HG03095 (cell line): ENCODE measurements at regions not wholly inside any gene's neighbourhood (a gene's known extent, or its start where the extent isn't known, plus 50 kb on each side); places are given as distances from the start of the nearest gene placed in this dataset.

ENCODE experiments used
- ATAC-seq: cut with Tn5 transposase; IDR thresholded peaks from one replicate; pipeline ENCODE4 v1.9.1; 2021; ENCODE audit warnings: moderate library complexity; ENCODE audit not compliant: unreplicated experiment

DNA sequence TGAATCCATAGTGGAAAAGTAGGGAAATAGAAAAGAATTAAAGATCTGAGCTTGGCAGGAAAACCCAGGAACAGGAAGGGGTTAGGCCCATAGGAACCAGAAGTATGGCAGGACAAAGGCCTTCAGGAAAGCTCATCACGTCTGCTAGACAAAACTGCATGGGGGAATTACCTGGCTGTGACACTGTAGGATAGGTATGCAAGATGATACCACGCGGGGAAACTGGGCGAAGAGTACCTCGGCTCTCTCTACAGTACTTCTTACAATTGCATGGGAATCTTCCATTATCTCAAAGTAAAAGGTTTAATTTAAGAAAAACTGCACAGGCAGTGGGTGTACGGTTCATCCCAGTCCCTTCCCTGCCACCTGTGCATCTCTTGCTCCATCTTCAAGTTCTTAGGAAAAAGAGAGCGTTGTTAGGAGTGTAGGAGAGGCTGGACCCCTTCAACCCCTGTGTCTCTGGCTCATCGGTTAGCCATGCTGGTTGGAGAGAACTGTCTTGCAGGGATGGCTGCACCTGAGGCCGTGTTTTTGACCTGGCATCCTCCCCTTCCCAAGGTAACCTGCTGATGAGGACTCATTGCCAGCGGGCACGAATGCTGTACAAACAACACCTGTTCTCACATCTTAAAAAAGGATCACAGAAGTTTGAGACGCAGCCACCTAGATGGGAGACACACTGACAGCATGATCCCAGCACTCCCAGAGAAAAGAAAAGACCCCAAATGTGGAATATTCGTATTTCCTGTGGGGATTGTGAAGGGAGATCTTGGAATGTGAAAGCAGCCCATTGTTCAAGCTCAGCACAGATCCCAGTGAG is 120.5 kb upstream of the COPS8 start:
- ATAC-seq: no peak

DNA sequence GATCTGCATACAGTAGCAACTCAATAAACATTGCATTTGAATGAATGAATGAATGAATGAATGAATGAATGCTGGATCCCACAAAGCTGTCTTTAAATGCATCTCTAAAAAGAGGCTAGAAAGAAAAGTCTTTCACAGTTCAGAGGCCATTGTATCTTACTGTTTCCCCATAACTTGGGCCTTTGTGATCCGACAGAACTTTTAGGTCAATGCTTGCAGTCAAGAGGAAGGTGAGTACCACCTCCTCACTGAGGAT is 119.9 kb upstream of the COPS8 start:
- ATAC-seq: no peak

DNA sequence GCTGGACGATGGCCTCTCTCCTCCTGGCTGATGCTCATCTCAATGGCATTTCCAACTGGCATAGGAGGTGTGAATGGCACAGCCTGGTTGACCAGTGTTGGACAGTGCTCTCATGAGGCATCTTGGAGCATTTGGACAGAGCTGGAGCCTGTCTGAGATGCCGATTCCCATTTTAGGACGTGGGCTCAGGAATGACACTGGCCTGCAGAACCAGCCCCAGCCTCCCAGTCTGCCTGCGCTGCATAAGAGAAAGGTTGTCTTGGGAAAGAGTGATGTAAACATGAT is 118.2 kb upstream of the COPS8 start:
- ATAC-seq: no peak

DNA sequence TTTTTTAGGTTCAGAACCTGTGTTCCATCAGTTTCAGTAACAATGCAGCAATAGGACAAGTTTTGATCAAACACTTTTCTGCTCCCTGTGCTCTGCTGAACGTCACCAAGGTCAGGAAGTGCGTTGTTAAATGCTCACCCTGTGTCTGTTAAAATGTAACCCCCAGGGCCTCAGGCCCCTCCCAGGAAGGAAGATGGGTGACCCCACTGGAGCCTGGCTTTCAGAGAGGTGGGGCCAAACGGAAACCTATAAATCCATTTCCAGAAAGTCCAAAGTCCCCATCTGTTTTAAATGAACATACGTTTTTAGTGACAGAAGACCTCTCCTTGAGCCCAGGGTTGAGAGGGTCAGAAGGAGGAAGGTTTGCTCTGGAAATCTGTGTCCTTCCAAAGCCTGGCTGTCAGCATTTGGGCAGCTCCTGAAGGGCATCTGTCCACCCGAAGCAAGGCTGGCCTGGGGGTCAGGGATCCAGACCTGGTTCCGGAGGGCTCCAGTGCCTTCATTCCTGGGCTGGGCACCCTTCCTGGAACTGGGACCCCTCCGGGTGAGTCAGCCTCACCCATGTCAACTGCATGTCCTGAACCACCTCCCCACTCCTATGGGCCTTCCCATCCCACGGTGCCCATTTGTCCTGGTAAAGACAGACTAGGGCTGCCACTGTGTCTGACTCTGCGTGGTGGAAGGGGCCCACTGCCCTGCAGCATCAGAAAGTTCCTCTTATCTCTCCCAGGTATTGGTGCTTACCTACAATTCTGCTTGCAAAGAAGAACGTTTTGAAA is 117.4 kb upstream of the COPS8 start:
- ATAC-seq: no peak

DNA sequence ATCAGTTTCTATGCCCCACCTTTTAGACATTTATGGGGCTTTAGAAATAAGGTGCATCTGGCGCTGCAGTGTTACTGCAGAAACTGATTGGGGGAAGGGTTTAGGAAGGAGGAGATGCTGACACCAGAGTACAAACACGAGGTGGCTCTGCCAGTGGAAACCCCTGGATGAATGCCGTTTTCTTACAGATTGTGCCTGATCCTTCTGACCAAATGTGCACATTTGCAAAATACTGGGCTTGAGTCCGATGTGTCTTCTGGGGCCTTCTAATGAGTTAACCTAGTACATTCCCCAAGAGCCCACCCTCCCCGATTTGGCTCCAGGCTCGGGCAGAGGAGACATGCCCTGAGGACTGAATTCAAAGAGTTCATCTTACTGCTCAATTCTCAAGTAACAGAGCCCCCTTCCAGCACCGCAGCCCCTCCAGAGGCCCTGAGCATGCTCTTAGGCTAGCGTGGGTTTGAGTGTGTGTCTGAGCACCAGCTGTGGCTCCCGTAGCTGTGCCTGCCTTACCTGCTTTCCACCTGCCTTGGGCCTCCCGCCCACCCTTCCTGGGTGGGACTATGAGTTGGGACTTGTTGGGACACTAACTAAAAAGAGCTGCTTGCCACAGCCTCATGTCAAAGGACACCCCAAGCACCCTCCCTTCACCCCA is 116.7 kb upstream of the COPS8 start:
- no peak for ATAC-seq

DNA sequence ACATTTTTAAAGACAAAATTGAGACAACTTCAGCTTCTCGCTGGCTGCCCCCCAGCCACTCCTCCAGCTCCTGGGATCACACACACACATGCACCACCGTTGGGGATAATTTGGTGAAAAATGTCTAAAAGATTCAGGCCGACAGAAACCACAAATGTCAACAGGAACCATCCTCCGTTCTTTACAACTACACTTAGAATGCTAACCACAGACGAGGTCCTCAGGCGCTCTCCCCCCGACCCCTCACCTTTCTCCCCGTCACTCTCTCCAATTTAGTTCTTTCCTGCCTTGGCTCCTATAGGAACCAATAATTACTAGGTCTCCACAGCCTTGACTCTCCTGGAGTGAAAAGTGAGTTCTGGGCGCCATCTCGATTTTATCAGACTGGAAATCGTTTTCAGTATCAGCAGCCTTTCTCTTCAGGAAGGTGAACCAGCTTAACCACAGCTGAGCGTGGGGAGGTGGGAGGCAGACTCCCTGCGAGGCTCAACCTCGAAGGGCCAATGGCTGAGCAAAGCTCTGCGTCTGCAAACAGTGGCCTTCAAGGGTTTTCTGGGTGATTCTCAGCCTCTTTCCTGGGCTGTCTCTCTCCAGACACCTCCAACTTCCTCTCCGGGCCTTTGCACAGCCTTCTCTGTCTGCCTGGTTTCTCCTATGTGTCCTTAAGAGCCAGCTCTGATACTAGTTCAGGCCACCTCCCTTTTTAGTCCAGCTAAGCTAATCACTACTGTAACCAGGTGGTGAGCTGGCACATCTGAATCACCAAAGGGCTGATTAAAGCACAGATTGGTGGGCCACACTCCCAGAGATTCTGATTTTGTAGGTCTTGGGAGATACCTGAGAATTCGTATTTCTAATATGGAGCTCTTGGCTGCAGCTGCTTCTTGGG is 115.7 kb upstream of the COPS8 start:
- ATAC-seq: no peak

DNA sequence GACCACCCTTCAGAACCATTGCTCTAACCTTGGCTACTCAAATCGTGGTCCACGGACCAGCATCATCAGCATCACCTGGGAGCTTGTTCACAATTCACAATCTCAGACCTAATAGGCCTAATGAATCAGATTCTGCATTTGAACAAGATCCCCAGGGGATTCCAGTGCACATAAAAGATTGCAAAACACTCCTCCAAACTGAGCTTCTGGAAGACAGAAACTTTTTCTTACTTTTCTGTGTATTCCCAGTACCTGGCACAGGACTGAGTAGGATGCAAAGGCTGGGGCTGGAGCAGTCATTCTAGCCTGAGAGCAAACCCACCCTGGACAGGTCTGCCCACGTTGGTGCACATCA is 115.1 kb upstream of the COPS8 start:
- ATAC-seq: no peak

DNA sequence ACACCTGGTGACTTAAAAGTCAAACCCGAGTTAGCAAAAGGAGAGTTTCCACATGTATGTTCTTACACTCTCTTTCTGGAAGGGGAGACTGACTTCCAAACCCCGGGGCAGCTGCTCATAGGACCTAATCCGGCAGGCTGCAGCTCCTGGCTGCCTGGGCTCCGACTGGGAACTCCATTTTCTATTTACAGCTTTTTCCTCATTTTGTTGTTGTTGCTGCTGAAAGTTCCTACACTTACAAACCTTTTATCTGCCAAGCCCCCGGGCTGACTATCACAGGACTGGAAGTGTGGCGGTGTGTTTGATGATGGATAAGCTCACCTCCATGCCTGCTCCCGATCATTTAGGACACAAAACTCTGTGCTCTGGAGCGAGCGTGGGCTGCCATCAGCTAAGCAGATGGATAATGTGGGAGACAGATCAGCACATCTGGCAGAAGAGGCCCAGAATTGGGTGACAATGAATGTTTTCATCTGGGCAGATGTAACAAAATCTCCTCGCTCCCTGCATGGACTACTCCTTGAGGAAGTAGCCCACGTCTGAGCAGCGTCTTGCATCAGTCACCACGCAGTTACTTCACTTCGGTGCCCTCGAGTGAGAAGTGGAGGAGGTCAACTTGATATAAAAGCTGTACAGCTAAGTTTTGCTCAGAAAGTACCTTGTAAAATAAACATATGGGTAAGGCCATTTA is 114.4 kb upstream of the COPS8 start:
- ATAC-seq: no peak

DNA sequence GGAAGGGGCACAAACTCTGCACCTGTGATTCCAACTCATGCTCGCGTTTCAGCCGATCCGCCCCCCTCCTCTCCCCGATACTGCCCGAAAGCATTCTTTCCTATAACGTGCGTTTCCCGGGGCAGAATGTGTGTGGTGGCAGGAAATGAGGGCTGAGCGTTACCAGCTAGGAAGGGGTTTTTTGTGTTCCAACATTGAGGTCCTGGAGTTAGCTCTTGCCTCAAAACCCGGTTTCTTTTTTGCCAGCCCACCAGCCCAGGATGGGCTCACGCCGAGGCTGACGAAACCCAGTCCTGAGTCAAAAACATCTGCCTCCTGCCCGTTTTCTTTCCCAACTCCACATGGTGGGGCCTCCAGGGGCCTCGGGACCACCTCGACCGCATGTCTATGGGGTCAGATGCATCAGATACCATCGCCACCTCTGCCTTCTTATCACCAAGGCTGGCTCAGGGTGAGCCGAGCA is 113.7 kb upstream of the COPS8 start:
- no peak for ATAC-seq

DNA sequence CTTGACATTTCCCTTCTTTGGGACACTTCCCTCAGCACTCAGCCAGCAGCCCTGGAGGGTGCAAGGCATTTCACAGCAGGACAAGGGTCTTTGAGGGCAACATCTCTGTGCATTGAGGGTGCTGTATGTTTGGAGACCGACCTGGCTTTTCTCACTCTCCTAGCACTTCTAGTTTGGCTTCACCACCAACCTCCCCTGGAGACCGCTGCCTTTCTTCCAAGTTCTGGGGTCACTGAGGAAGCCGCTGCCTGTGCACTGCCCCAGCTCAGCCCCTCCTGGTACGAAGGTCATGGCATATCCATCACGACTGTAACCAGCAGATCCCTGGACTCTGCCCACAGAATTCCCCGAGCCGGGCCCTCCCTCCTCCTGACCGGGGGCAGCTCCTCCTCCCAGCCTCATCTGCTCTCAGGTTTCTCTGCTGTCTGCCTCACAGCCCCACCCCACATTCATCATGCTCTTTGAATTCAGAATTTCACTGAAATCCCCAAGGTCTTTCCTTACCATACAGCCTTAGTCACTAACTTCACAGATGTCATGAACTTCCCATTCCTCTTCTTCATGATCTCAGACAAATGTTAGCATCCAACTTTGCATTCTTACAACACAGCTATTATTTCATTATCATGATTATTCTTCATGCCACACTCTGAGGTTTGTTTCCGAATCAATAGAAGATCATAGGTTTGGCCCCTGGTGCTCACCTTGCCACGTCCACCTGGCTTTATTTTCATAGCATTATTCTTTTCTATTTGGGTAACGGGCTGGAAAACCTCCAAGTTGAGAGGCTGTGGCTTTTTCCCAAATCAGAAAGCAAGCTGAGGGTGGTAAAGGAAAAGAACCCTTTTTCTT is 113.0 kb upstream of the COPS8 start:
- ATAC-seq: no peak

DNA sequence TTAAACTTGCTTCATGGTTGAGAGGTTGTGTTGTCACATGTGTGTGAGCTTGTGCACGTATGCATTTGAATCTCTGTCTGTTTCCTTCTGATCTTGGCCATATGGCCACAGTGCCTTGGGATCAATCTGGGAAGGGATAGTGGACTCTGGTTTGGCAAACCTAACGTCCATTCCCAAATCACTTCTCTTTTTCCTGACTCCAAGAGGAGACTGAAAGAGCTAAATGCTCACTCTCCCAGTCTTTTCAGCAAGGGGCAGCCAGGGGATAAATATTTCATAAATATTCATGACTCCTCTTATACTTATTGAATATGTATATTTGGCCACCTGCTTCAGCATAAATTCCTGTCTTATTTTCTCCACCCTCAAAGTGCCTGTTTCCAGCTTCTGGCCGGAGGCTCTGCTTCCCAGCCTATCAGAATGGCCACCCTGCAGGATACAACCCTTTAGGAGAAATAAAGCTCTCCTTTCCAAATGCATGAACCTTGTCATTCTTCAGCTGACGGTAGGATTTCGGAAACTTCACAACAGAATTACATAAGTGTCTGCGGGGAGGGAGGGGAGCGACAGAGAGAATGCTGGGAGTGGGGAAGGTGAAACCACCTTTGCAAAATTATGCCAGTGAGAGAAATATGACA is 112.2 kb upstream of the COPS8 start:
- ATAC-seq: no peak

DNA sequence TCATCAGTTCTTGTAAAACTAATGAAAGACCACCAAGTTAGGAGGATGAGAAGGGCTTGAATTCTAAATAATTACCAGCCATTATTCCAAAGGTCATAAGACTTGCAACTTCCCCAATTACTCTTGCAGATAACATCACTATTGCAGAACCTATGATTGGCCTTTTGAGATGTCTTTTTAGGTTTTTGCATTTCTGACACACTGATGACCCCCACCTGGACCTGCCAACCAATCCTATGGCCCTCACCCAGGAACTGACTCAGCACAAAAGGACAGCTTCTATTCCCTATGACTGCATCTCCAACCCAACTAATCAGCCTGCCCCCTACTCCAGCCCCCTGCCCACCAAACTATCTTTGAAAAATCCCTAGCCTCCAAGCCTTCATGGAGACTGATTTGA is 111.5 kb upstream of the COPS8 start:
- ATAC-seq: no peak

DNA sequence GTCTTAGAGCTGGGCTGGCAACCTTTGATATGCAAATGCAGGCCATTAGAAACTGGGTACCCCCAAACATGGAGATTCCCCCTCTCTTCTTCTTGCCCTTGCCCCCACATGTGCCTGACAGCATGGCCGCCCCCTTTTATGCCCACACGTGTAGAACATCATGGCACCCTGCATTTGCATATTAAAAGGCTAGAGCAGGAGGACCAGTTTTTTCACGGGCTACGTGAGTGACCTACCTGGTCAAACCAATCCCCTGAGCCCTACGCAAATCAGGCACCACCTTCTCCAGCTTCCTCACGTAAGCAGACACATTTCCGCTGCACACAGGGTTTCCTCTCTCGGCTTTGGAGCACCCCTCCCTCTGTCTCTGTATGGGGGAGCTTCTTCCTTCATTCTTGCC is 110.9 kb upstream of the COPS8 start:
- ATAC-seq: no peak

DNA sequence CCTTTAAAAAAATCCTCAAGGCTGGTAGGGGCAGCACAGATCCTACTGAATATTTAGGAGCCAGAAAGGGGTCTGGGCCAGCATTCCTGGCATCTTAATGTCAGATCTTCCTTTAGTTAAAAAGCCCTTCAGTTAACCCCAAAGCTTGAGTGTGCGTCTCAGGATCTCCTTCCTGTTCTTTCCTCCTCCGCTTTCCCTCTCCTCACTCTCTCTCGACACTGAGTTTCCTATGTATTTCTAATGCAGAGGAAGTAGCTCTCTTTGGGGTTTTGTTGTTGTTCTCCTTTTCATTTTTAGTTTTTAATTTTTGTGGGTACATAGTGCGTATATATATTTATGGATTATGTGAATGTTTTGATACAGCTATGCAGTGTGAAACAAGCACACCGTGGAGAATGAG is 109.9 kb upstream of the COPS8 start:
- no peak for ATAC-seq

DNA sequence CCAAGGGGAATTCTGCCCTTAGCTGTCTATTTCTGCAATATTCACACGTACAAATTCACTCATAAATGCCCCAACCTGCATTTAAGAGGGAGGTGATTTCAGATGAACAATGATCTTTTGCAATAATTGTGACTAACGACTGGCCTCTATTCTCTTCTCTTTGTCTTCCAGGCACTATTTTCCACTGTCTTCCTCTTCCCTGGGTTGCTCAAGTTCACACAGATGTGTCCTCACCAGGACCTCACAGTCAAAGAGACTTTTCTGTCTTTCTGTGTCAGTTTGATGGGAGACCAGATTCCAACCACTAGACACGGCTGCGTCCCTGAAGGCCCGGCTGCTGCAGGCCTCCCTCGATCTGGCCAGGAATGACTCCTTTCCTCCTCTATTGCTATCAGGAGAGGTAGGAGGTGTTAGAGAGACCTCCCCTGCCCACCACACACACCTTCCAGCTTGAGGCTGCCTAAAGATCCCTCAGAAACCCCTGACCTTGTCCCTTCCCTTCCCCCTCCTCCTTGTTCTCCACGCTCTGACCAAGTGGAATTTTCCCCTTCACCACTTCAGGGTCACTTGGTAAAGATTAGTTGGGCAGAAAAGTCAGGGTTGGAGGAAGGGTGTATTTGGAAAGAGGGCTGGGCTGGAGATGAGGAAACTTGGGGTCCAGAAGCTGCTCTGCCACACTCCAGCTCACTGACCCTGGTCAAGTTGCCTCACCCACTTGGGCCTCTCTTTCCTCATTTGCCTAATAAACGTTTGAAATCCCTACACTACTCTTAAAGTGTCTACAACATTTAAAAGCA is 109.2 kb upstream of the COPS8 start:
- ATAC-seq: no peak

DNA sequence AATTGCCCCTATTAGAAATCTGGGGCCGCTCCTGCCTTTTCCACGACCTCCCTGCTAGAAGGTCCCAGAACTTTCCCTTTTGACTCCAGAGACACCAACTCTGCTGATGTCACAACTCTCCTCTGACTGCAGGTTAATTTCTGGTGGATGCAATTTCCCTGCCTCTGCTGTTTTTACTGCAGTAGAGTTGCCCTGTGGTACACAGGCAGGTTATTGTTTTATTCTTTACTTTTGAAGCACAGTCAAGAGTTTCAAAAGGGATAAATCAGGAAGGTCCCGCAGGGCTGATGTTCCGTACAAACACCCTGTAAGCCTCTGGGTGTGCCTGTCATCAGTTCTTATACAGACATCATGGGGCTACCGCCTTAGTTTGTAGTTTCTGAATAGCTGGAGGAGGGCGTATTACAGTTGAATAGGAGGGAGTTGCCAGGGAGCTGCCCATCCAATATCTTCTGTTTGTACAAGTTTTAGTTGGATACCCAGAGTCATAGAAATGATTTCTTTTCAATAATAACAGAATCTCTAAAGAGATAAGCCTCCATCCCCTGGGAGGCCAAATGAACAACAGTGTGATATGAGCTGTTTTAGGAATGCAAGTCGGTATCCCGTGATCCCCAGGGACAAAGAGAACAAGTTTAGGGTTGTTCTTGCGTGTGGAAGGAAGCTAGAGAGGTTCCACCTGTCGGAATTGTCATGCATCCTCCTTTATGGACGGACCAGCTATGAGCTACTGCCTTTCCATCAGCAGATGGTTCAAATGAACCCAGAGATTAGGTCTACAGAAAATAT is 108.4 kb upstream of the COPS8 start:
- ATAC-seq: no peak

DNA sequence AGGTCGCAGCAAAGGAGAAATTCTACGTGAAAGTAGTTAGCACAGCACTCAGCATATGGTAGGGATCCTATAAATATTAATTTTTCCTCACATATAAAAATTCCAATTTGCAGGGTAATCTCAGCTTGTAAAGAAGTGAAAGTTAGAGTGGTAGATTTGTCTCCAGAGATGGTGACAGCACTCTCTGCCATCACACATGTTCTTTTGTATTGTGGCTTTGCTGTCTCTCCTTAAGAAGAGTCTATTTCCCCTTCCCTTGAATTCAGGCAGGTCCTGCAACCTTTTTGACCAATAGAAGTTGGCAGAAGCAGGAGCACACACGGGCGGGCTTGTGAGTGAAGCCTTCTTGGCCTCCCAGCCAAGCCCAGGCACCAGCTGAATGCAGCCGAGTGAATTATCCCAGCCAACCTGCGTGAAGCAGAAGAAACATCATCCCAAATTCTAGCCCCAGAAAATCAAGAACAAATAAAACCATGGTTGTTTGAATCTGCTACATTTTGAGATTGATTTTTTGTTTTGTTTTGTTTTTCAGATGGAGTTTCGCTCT is 107.8 kb upstream of the COPS8 start:
- ATAC-seq: no peak

DNA sequence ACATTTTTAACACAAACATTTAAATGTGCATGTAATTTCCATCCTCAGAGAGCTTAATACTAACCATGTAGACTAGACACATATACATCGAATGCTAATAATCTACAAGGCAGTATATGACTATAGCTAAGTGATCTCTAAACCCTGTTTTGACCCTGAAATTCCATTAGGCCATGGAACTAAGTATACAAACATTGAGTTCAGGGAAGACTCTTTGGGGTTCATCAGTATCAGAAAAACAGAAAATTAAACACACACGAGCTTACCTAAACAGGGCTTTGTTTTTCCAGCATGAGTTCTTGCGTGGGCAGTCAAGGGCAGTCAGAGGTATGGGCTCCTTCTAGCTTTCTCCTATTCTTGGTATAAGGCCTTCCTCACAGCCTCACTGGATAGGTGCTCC is 106.0 kb upstream of the COPS8 start:
- ATAC-seq: no peak
